Prostate gland (tissue), 2 donors: ENCODE measurements at regions not wholly inside any gene's neighbourhood (a gene's known extent, or its start where the extent isn't known, plus 50 kb on each side); places are given as distances from the start of the nearest gene placed in this dataset.

Experiments used
- POLR2A ChIP-seq: fragments of 450-650 bp; IDR thresholded peaks from one replicate; pipeline ENCODE4 v1.6.1; 2016; ENCODE audit warnings: antibody characterized with exemption, mild to moderate bottlenecking
- POLR2AphosphoS5 ChIP-seq: sonication (generic); formaldehyde crosslinking; IDR thresholded peaks from one replicate; pipeline ENCODE4 v1.6.1; 2017; ENCODE audit warnings: antibody characterized with exemption
- TF ChIP-seq, protein P1 (sequence below), 4 experiments: fragments of 200-600 bp in 2 of 4; fragments of 450-650 bp in 2 of 4; sonication (generic) in 2 of 4; IDR thresholded peaks; 1 replicate in 3 of 4; 2 replicates in 1 of 4; pipeline ENCODE4 v1.5.1; 2016 to 2019; ENCODE audit warnings: antibody characterized with exemption in 4 of 4, mild to moderate bottlenecking in 2 of 4, moderate library complexity in 2 of 4

DNA sequence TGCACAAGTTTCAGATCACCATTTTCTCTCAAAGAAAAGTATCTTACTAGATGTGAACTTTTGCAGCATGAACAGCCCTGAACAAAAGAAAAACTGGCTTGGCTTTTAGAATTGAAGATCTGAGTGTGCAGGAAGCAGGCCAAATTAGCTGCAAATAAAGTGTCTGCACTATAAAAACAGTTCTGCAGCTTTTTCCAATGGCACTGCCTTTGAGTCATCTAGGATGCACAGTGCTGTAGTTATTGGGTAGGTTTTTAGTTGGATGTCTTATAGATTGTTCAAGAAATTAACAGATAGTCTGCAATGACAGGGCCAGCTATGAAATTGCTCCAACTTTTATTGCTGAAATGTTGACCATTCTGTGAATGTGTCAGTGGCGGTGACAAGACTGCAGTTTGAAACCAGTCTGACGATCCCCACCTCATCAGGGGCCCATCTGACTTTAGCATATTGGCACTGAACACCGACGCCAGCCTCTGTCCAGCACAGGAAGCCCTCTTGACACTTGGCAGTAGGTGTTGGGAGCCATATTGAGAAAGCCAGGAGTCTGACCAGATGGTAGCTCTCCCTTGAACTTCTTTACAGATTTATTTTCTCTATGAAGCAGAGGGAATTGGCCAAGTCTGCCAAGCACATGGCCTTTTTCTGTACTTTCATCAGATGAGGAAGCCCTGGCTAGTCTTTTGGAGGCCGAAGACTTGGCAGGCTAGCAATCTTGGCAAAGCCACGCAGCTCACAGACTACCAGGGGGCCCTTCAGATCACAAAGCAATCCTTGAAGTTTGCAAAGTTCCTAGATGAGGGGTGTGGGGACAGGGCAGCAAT, 490.6 kb downstream of the NEBL start:
- TF ChIP-seq, protein P1, sequence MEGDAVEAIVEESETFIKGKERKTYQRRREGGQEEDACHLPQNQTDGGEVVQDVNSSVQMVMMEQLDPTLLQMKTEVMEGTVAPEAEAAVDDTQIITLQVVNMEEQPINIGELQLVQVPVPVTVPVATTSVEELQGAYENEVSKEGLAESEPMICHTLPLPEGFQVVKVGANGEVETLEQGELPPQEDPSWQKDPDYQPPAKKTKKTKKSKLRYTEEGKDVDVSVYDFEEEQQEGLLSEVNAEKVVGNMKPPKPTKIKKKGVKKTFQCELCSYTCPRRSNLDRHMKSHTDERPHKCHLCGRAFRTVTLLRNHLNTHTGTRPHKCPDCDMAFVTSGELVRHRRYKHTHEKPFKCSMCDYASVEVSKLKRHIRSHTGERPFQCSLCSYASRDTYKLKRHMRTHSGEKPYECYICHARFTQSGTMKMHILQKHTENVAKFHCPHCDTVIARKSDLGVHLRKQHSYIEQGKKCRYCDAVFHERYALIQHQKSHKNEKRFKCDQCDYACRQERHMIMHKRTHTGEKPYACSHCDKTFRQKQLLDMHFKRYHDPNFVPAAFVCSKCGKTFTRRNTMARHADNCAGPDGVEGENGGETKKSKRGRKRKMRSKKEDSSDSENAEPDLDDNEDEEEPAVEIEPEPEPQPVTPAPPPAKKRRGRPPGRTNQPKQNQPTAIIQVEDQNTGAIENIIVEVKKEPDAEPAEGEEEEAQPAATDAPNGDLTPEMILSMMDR (IDR thresholded peaks at IDR 0.05): no peak
- TF ChIP-seq POLR2AphosphoS5 (no peak), POLR2A (no peak)
